HepG2 (cell line): ENCODE measurements at regions not wholly inside any gene's neighbourhood (a gene's known extent, or its start where the extent isn't known, plus 50 kb on each side); places are given as distances from the start of the nearest gene placed in this dataset.

Experiments used
- ATAC-seq: fragments of 200-7000 bp; cut with Tn5 transposase; 3 replicates; pipeline ENCODE4 v1.9.1; 2020; ENCODE audit warnings: mild to moderate bottlenecking, moderate library complexity
- BruUV-seq: library from RNA; stranded (reverse); fragments of 400-500 nt; replicated peaks from 2 replicates; lab custom pipeline; 2021; lab: Mats Ljungman, UMichigan
- CTCF ChIA-PET: fragments of 300-600 bp; formaldehyde crosslinking; extraction: SDS; loops from one replicate; lab custom pipeline; 2021; ENCODE audit warnings: low total read pairs, inconsistent platforms, low intra/inter-chr PET ratio; lab: Yijun Ruan, JAX
- POLR2A ChIA-PET: fragments of 350-600 bp; sonication (Branson Sonifier 250); formaldehyde crosslinking; loops from one replicate; lab custom pipeline; 2020; ENCODE audit warnings: antibody characterized with exemption, inconsistent platforms; lab: Yijun Ruan, JAX
- DNase-seq: peaks from one replicate; pipeline ENCODE4 v3.0.0-alpha.2; 2015; ENCODE audit warnings: low spot score
- FAIRE-seq: peaks from 3 replicates; lab custom pipeline; 2011; peaks lifted over from hg19 to GRCh38; lab: Jason Lieb, UNC
- H2AFZ ChIP-seq: one replicate; pipeline ENCODE4 v1.6.1; 2011; ENCODE audit warnings: low read length, inconsistent platforms
- H3K27ac ChIP-seq: fragments of 300-600 bp; 3 replicates; pipeline ENCODE4 v1.8.0; 2011; ENCODE audit warnings: mixed run types, mild to moderate bottlenecking, mixed read lengths, low read length, inconsistent platforms; ENCODE audit not compliant: insufficient read depth; ENCODE audit errors: extremely low read length
- H3K27me3 ChIP-seq, 2 experiments: fragments of 200-600 bp in 1 of 2; 2 replicates in 1 of 2; 3 replicates in 1 of 2; pipeline versions ENCODE4 v1.6.0 to v1.8.0; 2011; ENCODE audit warnings: low read length in 2 of 2, mild to moderate bottlenecking in 2 of 2, moderate library complexity in 2 of 2, inconsistent platforms in 1 of 2; ENCODE audit not compliant: insufficient read depth in 2 of 2, control insufficient read depth in 1 of 2
- H3K36me3 ChIP-seq, 2 experiments: fragments of 200-600 bp in 1 of 2; replicated peaks in 1 of 2; 2 replicates in 1 of 2; 3 replicates in 1 of 2; pipeline versions ENCODE4 v1.5.1 to v1.8.0; 2011; ENCODE audit warnings: low read length in 2 of 2, inconsistent platforms in 1 of 2; ENCODE audit not compliant: insufficient read depth in 2 of 2, control insufficient read depth in 1 of 2
- H3K4me1 ChIP-seq: 2 replicates; pipeline ENCODE4 v1.5.1; 2012; ENCODE audit warnings: low read length, inconsistent platforms; ENCODE audit not compliant: insufficient read depth
- H3K4me2 ChIP-seq: 2 replicates; pipeline ENCODE4 v1.6.0; 2011; ENCODE audit warnings: low read depth, low read length, inconsistent platforms
- H3K4me3 ChIP-seq, 3 experiments: fragments of 200-600 bp in 1 of 3; sonication (generic), shearing (Covaris generic) in 1 of 3; replicated peaks in 1 of 3; 2 replicates each; pipeline ENCODE4 v1.5.1; 2011 to 2016; ENCODE audit warnings: low read length in 3 of 3, inconsistent platforms in 2 of 3, low read depth in 2 of 3, mild to moderate bottlenecking in 2 of 3, control low read depth in 1 of 3, mixed read lengths in 1 of 3; ENCODE audit not compliant: insufficient read depth in 1 of 3
- H3K79me2 ChIP-seq: one replicate; pipeline ENCODE4 v1.6.1; 2011; ENCODE audit warnings: low read length, inconsistent platforms; ENCODE audit not compliant: insufficient read depth
- H3K9ac ChIP-seq: 2 replicates; pipeline ENCODE4 v1.6.0; 2011; ENCODE audit warnings: mild to moderate bottlenecking, low read depth, low read length, inconsistent platforms; ENCODE audit not compliant: insufficient read depth
- H3K9me3 ChIP-seq: 2 replicates; pipeline ENCODE4 v1.5.1; 2012; ENCODE audit warnings: mild to moderate bottlenecking, low read length
- H4K20me1 ChIP-seq: 2 replicates; pipeline ENCODE4 v1.6.0; 2011; ENCODE audit warnings: inconsistent platforms, mild to moderate bottlenecking, low read length, moderate library complexity; ENCODE audit not compliant: insufficient read depth
- RORA ChIP-seq: sonication (generic); formaldehyde crosslinking; IDR thresholded peaks from 2 replicates; pipeline ENCODE4 v1.5.0; 2020; ENCODE audit warnings: mild to moderate bottlenecking, missing genetic modification reagents, moderate library complexity
- ZNF564 ChIP-seq: sonication (generic); formaldehyde crosslinking; IDR thresholded peaks from 2 replicates; pipeline ENCODE4 v1.8.1; 2023; ENCODE audit warnings: mild to moderate bottlenecking, missing genetic modification reagents
- ZNF589 ChIP-seq: sonication (generic); formaldehyde crosslinking; conservative IDR thresholded peaks from 2 replicates; pipeline ENCODE4 v1.8.0; 2022; ENCODE audit warnings: mild to moderate bottlenecking, moderate library complexity, missing genetic modification reagents
- ZNF878 ChIP-seq: sonication (generic); formaldehyde crosslinking; IDR thresholded peaks from 2 replicates; pipeline ENCODE4 v1.8.1; 2023; ENCODE audit warnings: mild to moderate bottlenecking, missing genetic modification reagents, moderate library complexity
- WGBS: methylation state at CpG from one replicate; pipeline ENCODE4 v1.1.6; 2017; ENCODE audit warnings: low lambda C conversion rate; 5-methylcytosine and 5-hydroxymethylcytosine counted together
- in situ Hi-C: cut with HindIII; loops from 2 replicates; pipeline ENCODE4 v1.10.0; 2017; ENCODE audit warnings: low pct_unique_long_range_greater_than_20kb; ENCODE audit not compliant: extremely low pct_ligation_motif_present
- intact Hi-C: fragments of 100-400 bp; cut with micrococcal nuclease; formaldehyde crosslinking; loops from one replicate; pipeline ENCODE4 v1.10.0; 2022; ENCODE audit not compliant: unreplicated experiment

- TF ChIP-seq ZNF878 (0 out of 2 replicates have a peak, but pooled peaks have one; percentile 32), RORA (CRISPR knock-in tag) (no peak)
These were observed 105.2 kb upstream of the CDKN3 start (continued) for GRCh38 chr14:54291491-54292191.

- no peak overlapping the region for H3K9ac ChIP-seq
- no peak overlapping the region for H3K27ac ChIP-seq
- H3K4me2 ChIP-seq = no peak overlapping the region
- WGBS = 75% methylated on average over 3 of the region's 3 CpGs
- H3K4me3 ChIP-seq = no peak overlapping the region
- intact Hi-C loops (no loop called here), in situ Hi-C loops (no loop called here)
- DNase-seq = no peak
- CTCF ChIA-PET = no interaction called here
- no peak for FAIRE-seq
- H3K27me3 ChIP-seq = no peaks in the 10 kb centered on the region; a peak in 1 of 5 replicates
- H3K79me2 ChIP-seq = no peaks in the 10 kb centered on the region
- H3K9me3 ChIP-seq = peaks cover 6% of the 10 kb centered on the region; the same call in 1 of the 2 replicates
- TF ChIP-seq ZNF589 (CRISPR knock-in tag) = no peak
- peak; percentile 93 for TF ChIP-seq ZNF564 (CRISPR knock-in tag)
- TF ChIP-seq, all 625 proteins: peak for 1
- Histone ChIP-seq H3K36me3 (no peaks in the 10 kb centered on the region), H2AFZ (no peak overlapping the region), H4K20me1 (no peaks in the 10 kb centered on the region), H3K4me1 (peaks cover 51% of the 10 kb centered on the region)
- no peak for ATAC-seq
- BruUV-seq = no TSS peak
- POLR2A ChIA-PET = no interaction called here
These were observed 102.0 kb upstream of the CDKN3 start for GRCh38 chr14:54294802-54295201.
